ENCODE measurements at regions not wholly inside any gene's neighbourhood (a gene's known extent, or its start where the extent isn't known, plus 50 kb on each side); places are given as distances from the start of the nearest gene placed in this dataset.

DNA sequence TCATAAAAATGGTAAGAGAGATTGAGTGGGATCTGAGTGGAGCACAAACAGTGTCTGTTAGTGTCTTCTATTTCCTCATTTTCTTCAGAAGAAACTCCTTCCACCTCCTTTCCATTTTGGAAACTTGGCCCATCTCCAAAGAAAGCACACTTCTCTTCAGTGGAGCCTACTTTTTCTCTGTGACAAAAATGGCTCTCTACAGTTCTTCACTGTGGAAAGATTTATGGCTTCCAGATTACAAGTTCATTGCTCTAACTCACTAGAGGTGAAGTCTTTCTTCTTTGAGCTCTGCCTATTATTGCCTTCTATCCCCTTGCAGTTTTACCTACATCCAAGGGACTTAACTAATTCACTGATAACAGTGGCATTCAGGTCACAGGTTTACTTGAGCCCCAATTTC lies 325.8 kb downstream of the ANTXR2 start:
- H3K9me3 ChIP-seq (replicated peaks; ENCODE audit: control insufficient read depth, insufficient read depth, low read length), result no peaks in the 10 kb centered on the region
- POLR2A ChIA-PET, result no interaction called here
- no peak overlapping the region for H3K4me3 ChIP-seq (replicated peaks in 1 of 3; ENCODE audit: insufficient read depth in 1 of 3, low read depth in 1 of 3, low read length in 3 of 3)
- H3K79me2 ChIP-seq (ENCODE audit: control insufficient read depth, insufficient read depth, low read length), result no peaks in the 10 kb centered on the region
- dilution Hi-C loops (cut with MboI; ENCODE audit: extremely low pct_ligation_motif_present, low sequenced_read_pairs) (no loop called here), intact Hi-C loops (cut with micrococcal nuclease) (no loop called here)
- no peak overlapping the region for H3K4me2 ChIP-seq (ENCODE audit: insufficient read depth, low read length)
- peaks cover 0 to 2% of the 10 kb centered on the region in 2 experiments for H3K27me3 ChIP-seq (ENCODE audit: control insufficient read depth in 2 of 2, insufficient read depth in 2 of 2, low read length in 2 of 2)
- no peak overlapping the region for H3K27ac ChIP-seq (ENCODE audit: insufficient read depth, low read depth, low read length)
- H3K36me3 ChIP-seq (ENCODE audit: control insufficient read depth in 2 of 2, extremely low read depth in 1 of 2, insufficient read depth in 2 of 2, low read length in 2 of 2), result no peaks in the 10 kb centered on the region
- H2AFZ ChIP-seq (ENCODE audit: low read depth, low read length), result no peak overlapping the region
- FAIRE-seq (no peak), DNase-seq (ENCODE audit: low read depth, low spot score) (no peak)
- CTCF ChIA-PET, result no interaction called here
- BruUV-seq (replicated peaks), result no TSS peak
- no peaks in the 10 kb centered on the region for H3K9me1 ChIP-seq (replicated peaks; ENCODE audit: control insufficient read depth, extremely low read depth, insufficient read depth, low read length)
- TF ChIP-seq, protein P1, sequence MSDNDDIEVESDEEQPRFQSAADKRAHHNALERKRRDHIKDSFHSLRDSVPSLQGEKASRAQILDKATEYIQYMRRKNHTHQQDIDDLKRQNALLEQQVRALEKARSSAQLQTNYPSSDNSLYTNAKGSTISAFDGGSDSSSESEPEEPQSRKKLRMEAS (IDR thresholded peaks at IDR 0.05; ENCODE audit: insufficient read depth, insufficient read length), result no peak
- TF ChIP-seq, protein P2, sequence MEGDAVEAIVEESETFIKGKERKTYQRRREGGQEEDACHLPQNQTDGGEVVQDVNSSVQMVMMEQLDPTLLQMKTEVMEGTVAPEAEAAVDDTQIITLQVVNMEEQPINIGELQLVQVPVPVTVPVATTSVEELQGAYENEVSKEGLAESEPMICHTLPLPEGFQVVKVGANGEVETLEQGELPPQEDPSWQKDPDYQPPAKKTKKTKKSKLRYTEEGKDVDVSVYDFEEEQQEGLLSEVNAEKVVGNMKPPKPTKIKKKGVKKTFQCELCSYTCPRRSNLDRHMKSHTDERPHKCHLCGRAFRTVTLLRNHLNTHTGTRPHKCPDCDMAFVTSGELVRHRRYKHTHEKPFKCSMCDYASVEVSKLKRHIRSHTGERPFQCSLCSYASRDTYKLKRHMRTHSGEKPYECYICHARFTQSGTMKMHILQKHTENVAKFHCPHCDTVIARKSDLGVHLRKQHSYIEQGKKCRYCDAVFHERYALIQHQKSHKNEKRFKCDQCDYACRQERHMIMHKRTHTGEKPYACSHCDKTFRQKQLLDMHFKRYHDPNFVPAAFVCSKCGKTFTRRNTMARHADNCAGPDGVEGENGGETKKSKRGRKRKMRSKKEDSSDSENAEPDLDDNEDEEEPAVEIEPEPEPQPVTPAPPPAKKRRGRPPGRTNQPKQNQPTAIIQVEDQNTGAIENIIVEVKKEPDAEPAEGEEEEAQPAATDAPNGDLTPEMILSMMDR (IDR thresholded peaks at IDR 0.05; ENCODE audit: extremely low read depth in 1 of 2, insufficient read depth in 1 of 2, low read depth in 1 of 2, low read length in 2 of 2), result no peak
- TF ChIP-seq POLR2AphosphoS5 (IDR thresholded peaks at IDR 0.05; ENCODE audit: insufficient read depth, low read depth, low read length) (no peak), JUN (IDR thresholded peaks at IDR 0.05; ENCODE audit: borderline replicate concordance, insufficient read depth, insufficient read length, low read depth) (no peak), FOS (IDR thresholded peaks at IDR 0.05; ENCODE audit: borderline replicate concordance, insufficient read depth, low read length) (no peak), MYC (IDR thresholded peaks at IDR 0.05; ENCODE audit: low read depth, low read length) (no peak), POLR2A (IDR thresholded peaks at IDR 0.05; ENCODE audit: low read depth, low read length) (no peak), EZH2 (IDR thresholded peaks at IDR 0.05; ENCODE audit: borderline replicate concordance, low read depth, low read length, severe bottlenecking) (no peak), GATA2 (IDR thresholded peaks at IDR 0.05; ENCODE audit: insufficient read depth, insufficient read length, low read depth, low read length) (no peak)
- H3K9ac ChIP-seq (replicated peaks; ENCODE audit: extremely low read depth, insufficient read depth, low read length), result no peak overlapping the region
- H3K4me1 ChIP-seq (ENCODE audit: control insufficient read depth, extremely low read depth, insufficient read depth, low read length), result no peaks in the 10 kb centered on the region
- H4K20me1 ChIP-seq (replicated peaks; ENCODE audit: control insufficient read depth, extremely low read depth, insufficient read depth, low read length), result no peaks in the 10 kb centered on the region
